Posterior cingulate gyrus (tissue), 11 donors: ENCODE measurements at regions not wholly inside any gene's neighbourhood (a gene's known extent, or its start where the extent isn't known, plus 50 kb on each side); places are given as distances from the start of the nearest gene placed in this dataset.

Source experiments
- DNase-seq, 10 donors: peaks; one replicate each; pipeline versions ENCODE4 v3.0.0 to v3.0.0-alpha.2; 2020 to 2021; ENCODE audit warnings: mixed read lengths in 3 of 10
- intact Hi-C: fragments of 100-400 bp; cut with DNase I; formaldehyde crosslinking; loops from one replicate; pipeline ENCODE4 v1.15.1; 2023

DNA sequence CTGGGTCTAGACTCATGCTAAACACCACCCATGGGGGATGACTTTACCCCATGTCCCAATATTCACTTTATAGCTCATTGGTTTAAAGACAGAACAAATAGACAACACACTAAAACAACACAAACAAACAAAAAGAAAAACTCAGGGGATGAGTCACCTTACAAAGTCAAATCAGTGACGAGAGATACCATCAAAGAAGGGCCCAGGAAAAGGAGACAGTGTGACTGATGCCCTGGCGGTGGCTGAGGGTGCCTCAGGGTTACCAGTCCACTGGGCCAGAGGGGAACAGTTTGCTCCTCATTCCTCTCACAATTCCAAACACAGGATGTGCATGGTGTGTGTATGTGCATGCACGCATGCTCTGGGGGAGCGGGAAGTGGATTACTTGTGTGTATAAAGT lies 171.3 kb upstream of the PRKCQ start:
- DNase-seq = no peak
- intact Hi-C loops = no loop called here

DNA sequence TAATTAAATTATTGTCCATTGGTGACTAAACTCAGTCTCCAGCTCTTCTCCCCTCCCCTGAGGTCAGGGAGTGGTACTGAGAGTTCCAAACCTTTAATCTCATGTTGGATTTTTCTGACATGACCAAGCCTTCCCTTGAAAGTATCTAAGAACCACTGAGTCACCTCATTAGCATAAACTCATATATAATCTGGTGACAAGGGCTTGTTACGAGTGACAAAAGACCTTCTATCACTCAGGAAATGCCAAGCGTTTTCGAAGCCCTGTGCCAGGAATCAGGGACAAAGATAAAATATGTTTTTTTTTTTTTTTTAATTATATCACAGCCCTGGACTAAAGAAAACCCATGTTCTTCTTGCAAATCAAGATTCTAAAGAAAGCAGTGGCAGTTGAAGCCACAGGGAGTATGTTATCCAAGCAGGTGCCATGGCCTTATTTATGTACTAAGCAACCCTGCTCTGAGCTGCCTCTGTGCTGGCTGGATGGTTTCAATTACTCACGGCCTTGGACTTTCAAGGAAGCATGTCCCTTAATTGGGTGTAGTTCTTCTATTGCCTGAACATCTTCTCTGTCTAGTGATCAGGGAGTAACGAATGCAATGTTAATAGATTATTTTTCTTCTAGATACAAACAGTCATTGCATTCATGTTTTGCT lies 169.0 kb upstream of the PRKCQ start:
- DNase-seq = no peak

DNA sequence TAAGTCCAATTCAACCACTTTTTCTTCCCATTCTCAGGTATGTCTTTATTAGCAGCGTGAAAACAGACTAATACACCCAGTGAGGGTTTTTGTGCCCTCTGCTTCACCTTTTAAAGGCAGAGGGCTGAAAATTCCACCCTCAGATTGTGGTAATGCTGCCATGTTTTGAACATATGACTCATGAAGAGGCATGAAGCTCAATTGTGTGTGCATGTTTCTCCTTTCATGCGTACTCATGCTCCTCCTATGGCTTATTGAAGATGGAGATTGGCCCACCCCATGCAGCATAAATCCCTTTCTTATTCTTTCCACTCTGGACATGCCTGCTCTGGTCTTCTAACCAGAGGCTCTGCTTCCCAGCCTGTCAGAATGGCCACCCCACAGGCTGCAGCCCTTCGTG lies 168.0 kb upstream of the PRKCQ start:
- intact Hi-C loops = no loop called here
- no peak for DNase-seq

More for the DNA sequence above, 169.0 kb upstream of the PRKCQ start:
- intact Hi-C loops = no loop called here

DNA sequence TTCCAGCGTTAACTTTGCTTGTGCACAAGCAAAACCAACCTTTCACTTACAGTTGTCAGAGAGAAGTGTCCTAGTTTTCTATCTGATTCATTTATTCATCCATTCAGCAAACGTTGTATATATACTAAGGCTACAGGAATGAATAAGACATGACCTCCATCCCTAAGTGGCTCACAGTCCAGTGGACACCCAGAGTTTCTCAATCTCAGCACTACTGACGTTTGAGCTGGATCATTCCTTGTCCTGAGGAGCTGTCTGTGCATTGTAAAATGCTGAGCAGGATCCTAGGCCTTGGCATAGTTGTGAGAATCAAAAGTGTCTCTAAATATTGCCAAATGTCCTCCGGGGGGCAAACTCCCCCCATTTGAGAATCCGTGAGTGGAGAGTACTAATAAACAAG lies 166.7 kb upstream of the PRKCQ start:
- intact Hi-C loops = no loop called here
- no peak for DNase-seq

DNA sequence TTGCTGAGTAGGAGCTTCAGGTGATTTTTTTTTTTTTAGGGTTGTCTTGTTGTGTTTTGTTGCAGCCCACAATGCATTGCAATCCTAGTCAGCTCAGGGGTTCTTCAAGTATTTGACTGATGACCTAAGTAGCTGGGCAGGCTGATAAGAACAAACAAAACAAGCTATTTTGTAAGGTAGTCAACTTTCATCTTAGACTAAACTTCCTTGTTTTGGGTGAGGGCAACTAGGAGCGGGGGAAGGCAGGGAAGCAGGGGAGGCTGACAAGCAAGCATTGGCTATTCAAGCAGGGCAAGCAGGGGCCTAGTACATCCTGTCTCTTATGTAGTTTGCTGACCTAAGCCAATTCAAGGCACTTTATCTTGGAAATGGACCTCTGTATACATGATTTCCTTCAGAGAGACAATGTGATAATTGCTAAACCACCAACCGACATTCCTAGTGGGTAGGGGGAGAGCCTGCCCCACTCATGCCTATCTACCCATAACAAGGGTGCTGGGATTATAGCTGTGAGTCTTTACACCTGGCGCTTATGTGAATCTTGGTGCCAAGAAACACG lies 163.3 kb upstream of the PRKCQ start:
- DNase-seq = no peak
- intact Hi-C loops = no loop called here

DNA sequence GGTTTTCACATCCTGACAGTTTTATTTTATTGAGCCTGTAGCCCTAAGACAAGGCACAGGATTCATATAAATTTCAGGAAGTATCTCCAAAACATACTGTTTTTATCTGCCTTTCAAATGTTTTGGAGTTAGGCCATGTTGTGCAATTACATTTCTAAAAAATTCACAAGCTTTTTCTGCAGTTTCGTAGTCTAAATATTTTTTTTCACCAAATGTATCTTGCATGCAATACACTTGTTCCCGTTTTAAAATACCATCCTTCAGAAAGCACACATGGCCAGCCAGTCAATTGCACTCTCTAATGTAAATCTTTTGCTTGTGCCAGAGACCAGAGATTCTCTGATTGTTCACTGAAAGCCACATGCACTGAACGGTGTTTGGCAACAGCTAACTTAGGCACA lies 161.5 kb upstream of the PRKCQ start:
- no peak for DNase-seq
- intact Hi-C loops = no loop called here

DNA sequence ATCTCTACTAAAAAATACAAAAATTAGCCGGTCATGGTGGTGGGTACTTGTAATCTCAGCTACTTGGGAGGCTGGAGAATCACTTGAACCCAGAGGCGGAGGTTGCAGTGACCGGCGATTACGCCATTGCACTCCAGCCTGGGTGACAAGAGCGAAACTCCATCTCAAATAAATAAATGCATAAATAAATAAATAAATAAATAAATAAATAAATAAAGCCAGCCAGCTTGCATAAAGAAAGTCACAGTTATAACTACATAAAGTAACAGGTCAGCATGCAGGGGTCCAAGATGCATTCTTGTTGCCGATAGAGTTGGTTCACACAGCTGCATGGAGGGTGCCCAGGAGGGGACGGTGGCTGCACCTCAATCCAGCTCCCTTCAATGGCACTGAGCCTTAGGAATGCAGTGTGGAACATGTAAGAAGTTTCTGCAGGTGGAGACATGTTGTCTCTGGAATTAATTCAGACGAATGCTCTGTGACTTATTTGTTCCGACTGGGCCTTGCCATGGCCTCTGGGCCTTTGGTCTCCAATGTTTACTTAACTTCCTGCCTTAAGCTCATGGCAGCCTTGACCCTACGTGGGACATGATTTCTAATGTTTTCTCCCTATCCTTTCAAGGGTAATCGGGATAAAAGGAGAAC lies 159.6 kb upstream of the PRKCQ start:
- intact Hi-C loops = no loop called here
- DNase-seq = no peak

DNA sequence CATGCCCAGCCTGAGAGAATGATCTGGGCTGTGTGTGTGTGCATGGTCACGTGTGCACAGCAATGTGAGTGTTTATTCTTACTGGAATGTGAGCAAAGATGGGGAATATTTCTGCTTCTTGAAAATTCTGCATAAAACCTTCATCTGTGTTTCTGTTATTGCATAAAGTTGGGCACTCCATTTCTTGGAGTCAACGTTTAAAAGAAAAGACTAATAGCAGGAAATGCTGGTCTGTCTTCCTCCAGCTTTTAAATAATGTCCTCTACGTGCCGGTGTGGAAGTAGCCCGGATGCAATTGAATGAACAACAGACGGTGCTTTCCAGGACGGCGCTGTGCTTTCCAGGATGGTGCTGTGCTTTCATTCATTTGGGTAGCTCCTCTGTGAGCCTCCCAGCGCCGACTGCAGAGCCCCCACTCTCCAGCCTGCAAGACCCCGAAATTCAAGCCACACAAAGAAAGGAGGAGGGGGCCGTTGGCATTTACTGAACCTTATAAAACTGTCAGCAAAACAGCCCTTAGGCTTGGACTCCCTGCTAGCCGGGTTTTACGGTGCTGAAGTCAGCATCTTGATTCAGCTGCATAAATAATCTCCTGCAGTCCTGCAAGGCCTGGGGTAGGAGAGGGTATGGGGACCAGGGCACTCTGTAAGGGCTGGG lies 158.2 kb upstream of the PRKCQ start:
- intact Hi-C loops = no loop called here
- DNase-seq = peak in 1 of 10 donors; percentile 12

DNA sequence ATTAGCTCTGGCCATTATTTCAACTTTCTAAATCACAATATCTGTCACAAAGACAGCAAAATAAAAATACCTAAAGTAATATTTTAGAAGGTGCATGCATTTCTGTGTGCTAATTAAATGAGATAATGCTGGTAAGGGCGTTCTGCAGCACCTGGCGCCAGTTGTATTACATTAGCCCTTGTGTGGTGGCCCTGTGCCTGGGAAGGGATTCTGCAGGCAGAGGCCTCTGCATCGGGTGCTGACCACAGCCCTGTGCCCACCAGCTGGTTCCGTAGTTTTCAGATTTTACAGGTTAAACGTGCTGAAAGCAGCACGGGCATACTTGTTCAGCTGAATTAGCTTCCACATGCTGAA lies 157.7 kb upstream of the PRKCQ start:
- no peak for DNase-seq
- intact Hi-C loops = no loop called here

DNA sequence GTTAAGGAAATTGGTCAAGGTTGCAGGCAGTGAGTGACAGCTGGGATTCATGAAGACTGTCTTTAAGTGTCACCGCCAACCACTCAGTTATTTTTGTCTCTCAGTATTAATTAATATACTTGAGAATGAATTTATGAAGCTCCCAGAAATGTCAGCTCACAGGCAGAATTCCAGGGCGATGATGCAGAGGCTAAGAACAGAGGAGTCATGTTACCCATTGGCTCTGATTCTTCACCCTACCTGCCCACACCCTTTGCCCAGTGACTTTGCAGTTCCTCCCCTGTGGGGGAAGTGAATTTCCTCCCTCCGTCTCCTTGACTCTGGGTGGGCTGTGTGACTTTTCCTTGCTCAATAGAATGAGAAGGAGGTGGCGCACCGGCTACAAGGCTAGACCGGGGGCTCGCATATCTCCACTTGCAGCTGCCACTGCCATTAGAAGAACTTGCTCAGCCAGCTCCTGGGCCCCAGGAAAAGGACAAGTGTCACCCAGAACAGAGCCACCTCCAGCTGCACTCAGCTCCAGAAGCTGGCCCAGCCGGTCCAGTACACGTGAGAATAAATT lies 157.1 kb upstream of the PRKCQ start:
- DNase-seq = no peak
- intact Hi-C loops = no loop called here

DNA sequence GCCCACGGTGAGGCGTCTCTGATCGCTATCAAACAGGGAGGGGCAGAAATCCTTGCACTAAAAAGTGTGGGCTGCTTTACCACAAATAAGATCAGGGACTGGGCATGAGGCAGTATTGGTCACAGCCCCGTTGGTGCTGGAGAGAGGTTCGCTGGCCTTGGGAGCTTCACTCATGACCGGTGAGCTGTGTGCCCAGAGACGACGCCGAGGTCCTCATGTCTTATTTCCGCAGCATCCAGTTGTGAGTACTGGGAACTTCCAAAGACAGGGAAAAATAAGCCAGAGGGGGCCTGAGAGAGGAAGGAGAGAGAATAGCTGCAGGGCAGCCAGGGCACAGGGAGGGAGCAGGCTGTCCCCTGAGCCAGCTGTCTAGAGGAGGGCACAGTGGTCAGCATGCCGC lies 154.2 kb upstream of the PRKCQ start:
- intact Hi-C loops = no loop called here
- no peak for DNase-seq

DNA sequence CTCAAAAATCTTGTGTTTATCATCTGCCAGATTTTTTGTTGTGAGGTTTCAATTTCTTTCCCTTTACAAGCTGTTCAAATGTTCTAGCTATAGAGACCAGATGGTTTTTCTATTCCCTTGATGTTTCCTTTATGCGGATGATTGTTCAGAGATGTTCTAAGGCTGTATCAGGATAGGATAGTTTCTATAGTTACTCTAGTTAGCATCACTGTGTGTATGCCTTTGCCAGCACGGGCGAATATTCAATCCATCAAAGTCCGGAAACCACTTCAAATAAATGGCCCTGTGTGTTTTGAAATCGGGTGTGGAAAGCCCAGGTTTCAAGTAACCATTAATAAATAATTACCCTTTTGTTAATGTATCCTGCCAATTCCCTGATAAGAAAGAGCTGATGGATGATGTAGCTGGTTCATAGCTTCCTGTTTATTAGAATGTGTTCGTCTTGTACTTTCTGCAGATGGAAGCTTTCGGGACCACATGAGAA lies 149.8 kb upstream of the PRKCQ start:
- no peak for DNase-seq
- intact Hi-C loops = loop anchor here (10.0 kb wide), 1 partner anchor 805 kb away; no protein-coding TSS in a partner anchor

DNA sequence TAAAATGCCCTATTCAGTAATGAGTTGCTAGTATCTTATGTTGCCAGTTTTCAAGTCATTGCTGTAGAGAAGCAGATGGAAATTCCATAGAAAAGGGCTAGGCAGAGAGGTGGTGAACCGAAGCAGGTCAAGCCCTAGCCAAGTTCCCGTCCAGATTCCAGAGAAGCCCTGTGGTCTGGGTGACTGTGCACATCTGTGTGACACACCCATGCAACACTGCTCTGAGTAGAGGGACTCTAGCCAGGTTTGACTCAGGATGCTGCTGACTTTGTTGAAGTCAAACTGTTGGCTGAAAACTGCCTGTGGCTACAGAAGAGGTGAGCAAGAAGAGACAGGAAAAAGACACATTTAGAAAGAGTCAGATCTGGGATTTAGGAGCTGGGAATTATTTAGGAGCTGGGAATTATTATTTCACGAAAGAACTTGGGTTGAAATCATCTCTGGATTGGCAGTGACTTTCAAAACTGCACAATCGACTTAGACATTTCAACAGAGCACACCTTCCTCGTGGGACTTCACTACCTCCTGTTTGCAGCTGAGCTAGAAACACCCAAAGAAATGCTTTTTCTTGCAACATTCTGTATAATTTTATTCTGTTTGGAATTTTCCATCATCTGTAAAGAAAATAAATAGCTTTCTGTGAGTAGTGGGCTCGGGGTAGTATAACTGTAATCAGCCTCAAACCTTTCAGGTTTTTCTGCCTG lies 149.1 kb upstream of the PRKCQ start:
- intact Hi-C loops = loop anchor here (10.0 kb wide), 1 partner anchor 804 kb away; no protein-coding TSS in a partner anchor
- DNase-seq = no peak

DNA sequence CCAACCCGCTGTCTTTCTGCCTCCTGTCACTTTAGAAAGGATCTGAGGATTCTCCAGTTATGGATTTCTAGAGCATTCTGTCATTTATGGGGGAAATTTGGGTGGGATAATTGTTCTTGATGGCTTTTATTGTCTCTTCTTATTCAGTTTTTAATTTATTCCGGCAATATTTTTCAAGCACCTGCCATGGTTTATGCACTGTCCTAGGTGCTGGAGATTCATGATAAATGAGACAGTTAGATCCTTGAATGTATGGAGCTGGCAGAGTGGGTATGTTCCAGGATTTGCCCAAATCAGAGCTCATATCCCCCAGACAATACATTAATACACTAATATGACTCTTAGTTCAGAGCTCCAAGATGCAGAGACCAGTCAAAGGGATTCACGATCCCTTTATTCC lies 146.8 kb upstream of the PRKCQ start:
- DNase-seq = no peak
- intact Hi-C loops = loop anchor here (10.0 kb wide), 1 partner anchor 802 kb away; no protein-coding TSS in a partner anchor

DNA sequence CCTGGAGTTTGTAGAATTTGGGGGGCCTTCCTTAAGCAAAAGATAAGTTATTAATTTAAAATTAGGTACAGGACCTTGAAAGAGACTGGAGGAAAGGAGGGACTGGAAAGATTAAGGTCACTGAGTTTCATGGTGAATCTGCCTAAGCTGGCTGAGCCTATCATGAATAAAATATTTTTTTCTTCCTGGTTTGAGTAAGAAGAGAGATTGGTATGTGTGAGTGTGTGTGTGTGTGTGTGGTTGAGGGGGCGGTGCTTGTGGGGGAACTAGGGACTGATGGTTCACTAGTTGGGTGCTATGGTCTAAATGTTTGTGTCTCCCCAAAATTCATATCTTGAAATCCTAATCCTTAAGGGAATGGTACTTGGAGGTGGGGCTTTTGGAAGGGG lies 142.5 kb upstream of the PRKCQ start:
- DNase-seq = no peak
- intact Hi-C loops = loop anchor here (10.0 kb wide), 1 partner anchor 798 kb away; no protein-coding TSS in a partner anchor

DNA sequence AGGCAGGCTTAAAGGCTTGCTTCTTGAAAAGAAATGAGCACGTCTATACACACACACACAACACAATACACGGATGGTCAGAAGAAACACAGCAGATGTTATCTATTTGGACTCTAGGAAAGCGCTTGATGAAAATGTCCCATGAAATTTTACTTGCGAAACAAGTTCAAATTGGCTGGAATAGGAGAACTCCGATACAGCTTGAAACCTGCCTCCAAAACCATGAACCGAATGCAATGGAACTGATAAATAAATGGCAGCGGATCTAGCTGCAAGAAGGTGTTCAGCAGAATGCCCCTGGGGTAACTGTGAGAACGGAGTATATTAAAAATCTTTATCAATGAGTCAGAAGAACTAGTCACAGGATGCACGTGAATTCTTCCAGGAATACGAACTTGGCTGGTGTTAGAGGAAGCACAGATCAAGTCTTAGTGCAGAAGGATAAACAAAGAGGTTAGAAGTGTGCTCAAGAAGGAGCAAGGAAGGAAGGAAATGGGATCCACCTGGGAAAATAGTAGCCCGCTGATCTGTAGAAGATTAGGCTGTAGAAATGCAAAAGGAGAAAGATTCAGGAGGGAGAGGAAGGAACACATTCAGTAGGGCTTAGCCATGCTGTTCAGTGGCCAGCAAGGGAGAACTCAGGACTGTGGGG lies 142.0 kb upstream of the PRKCQ start:
- intact Hi-C loops = loop anchor here (10.0 kb wide), 1 partner anchor 797 kb away; no protein-coding TSS in a partner anchor
- DNase-seq = no peak

DNA sequence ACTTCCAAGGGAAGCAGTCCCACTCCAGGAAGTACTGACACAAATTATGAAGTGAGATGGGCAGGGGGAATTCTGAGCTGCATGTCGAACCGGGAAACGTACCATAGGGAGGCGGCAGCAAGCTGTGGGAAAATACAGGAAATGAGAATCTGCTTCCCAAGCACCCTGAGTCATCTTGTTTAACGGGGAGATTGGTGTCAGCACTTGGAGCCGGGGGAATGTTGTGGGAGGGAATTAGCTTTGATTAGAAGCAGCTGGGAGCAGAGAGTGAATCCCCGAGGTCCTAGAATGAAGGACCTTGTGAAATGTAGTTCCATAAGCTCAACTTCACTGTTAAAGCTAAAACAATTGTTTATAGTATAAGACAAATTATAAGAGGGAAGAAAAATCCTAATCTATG lies 141.4 kb upstream of the PRKCQ start:
- no peak for DNase-seq
- intact Hi-C loops = loop anchor here (10.0 kb wide), 1 partner anchor 797 kb away; no protein-coding TSS in a partner anchor

DNA sequence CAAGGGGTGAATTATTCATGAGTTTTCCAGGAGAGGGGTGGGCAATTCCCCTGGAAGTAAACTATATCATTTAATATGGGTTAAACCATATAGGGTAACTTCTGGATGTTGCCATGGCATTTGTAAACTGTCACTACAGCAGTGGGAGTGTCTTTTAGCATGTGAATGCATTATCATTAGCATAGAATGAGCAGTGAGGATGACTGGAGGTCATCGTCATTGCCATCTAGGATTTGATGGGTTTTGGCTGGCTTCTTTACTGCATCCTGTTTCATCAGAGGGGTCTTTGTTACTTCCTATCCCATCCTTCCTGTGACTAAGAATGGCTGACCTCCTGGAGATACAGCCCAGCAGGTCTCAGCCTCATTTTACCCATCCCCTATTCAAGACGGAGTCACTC lies 139.5 kb upstream of the PRKCQ start:
- no peak for DNase-seq
- intact Hi-C loops = no loop called here

DNA sequence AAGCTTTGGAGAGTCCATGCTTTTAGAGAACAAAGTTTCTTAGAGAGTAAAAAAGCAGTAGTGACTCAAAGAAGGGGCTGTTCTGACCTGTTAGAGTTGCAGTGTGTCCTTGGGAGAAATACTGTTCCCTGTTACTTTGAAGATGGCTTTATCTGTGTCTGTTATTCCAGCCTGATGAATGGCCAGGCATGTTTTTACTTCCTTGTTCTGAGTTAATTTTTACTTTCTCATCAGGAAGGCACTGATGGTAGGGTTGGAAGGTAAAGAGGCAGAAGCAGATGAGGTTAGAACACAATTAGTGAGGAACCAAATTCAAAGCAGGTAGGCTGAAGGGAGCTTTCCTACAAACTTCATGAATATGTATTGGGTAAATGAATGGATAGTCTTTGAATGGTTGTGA lies 138.5 kb upstream of the PRKCQ start:
- no peak for DNase-seq
- intact Hi-C loops = no loop called here

DNA sequence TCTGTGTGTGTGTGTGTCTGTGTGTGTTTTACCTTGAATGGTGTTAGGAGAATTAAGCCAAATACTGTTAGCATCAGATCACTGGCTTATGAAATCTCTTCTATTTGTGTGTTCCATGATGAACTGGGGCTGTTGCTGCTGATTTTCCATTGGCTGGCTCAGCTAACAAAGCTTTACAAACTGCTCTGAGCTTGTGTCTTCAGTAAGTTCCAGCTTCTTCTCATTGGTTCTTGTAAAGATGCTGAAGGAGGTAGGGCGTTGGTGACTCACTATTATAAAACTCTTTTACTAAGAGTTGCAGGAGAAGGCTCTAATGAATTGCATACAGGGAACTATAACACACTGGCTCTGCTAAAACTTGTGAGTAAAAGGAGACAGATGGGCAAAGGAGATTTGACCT lies 136.4 kb upstream of the PRKCQ start:
- intact Hi-C loops = no loop called here
- DNase-seq = no peak
